SK-N-SH (cell line): ENCODE measurements at regions not wholly inside any gene's neighbourhood (a gene's known extent, or its start where the extent isn't known, plus 50 kb on each side); places are given as distances from the start of the nearest gene placed in this dataset.

Experiments
- CTCF ChIA-PET: fragments of 300-600, 350-600 bp; formaldehyde crosslinking; extraction: SDS; loops from one replicate; lab custom pipeline; 2021; lab: Yijun Ruan, JAX
- POLR2A ChIA-PET: fragments of 350-600 bp; sonication (Branson Sonifier 250); formaldehyde crosslinking; extraction: SDS; loops from one replicate; lab custom pipeline; 2020; ENCODE audit warnings: antibody characterized with exemption, inconsistent platforms; lab: Yijun Ruan, JAX
- DNase-seq: peaks from one replicate; pipeline ENCODE4 v3.0.0; 2012
- H2AFZ ChIP-seq: fragments of 200-600 bp; sonication (generic); 2 replicates; pipeline ENCODE4 v1.8.1; 2016; ENCODE audit warnings: antibody characterized with exemption, mild to moderate bottlenecking, low read depth
- H3F3A ChIP-seq: fragments of 200-600 bp; sonication (generic); replicated peaks from 2 replicates; pipeline ENCODE3; 2016; ENCODE audit warnings: antibody characterized with exemption, mild to moderate bottlenecking; ENCODE audit not compliant: insufficient read depth
- H3K27ac ChIP-seq, 2 experiments: fragments of 200-500 bp in 1 of 2; fragments of 200-600 bp in 1 of 2; sonication (Bioruptor generic) in 1 of 2; sonication (generic), shearing (Covaris generic) in 1 of 2; 2 replicates each; pipeline versions ENCODE4 v1.5.1 to v1.6.1; 2014 to 2016; ENCODE audit warnings: low read depth in 2 of 2, inconsistent platforms in 1 of 2, low read length in 1 of 2, mild to moderate bottlenecking in 1 of 2, mixed read lengths in 1 of 2
- H3K27me3 ChIP-seq: fragments of 200-600 bp; sonication (generic), shearing (Covaris generic); 2 replicates; pipeline ENCODE4 v1.6.1; 2016; ENCODE audit warnings: mixed run types; ENCODE audit not compliant: insufficient read depth
- H3K36me3 ChIP-seq, 2 experiments: fragments of 200-500 bp in 1 of 2; fragments of 200-600 bp in 1 of 2; sonication (Bioruptor generic) in 1 of 2; sonication (generic) in 1 of 2; replicated peaks in 1 of 2; 2 replicates each; pipeline versions ENCODE3 to v1.5.1; 2014 to 2016; ENCODE audit warnings: low read length in 1 of 2, mild to moderate bottlenecking in 1 of 2; ENCODE audit not compliant: insufficient read depth in 2 of 2, control insufficient read depth in 1 of 2
- H3K4me1 ChIP-seq, 2 experiments: fragments of 200-500 bp in 1 of 2; fragments of 200-600 bp in 1 of 2; sonication (Bioruptor generic) in 1 of 2; sonication (generic), shearing (Covaris generic) in 1 of 2; 2 replicates each; pipeline versions ENCODE4 v1.5.1 to v1.6.1; 2014 to 2016; ENCODE audit warnings: low read depth in 1 of 2, low read length in 1 of 2, mixed run types in 1 of 2; ENCODE audit not compliant: insufficient read depth in 2 of 2, control insufficient read depth in 1 of 2
- H3K4me2 ChIP-seq: fragments of 200-600 bp; sonication (generic), shearing (Covaris generic); 2 replicates; pipeline ENCODE4 v1.6.1; 2017; ENCODE audit warnings: mixed run types
- H3K4me3 ChIP-seq, 2 experiments: fragments of 200-500 bp in 1 of 2; fragments of 200-600 bp in 1 of 2; sonication (Bioruptor generic) in 1 of 2; sonication (generic), shearing (Covaris generic) in 1 of 2; 2 replicates each; pipeline versions ENCODE4 v1.5.1 to v1.8.1; 2014 to 2016; ENCODE audit warnings: low read depth in 2 of 2, inconsistent platforms in 1 of 2, low read length in 1 of 2, mild to moderate bottlenecking in 1 of 2, mixed read lengths in 1 of 2, moderate library complexity in 1 of 2
- H3K79me2 ChIP-seq: fragments of 200-600 bp; sonication (generic); 2 replicates; pipeline ENCODE4 v1.8.1; 2017; ENCODE audit warnings: mild to moderate bottlenecking; ENCODE audit not compliant: insufficient read depth
- H3K9ac ChIP-seq: fragments of 200-600 bp; sonication (generic); 2 replicates; pipeline ENCODE4 v1.6.1; 2017; ENCODE audit warnings: mixed run types
- H3K9me2 ChIP-seq: fragments of 200-600 bp; sonication (generic); 2 replicates; pipeline ENCODE4 v1.6.1; 2017; ENCODE audit warnings: mixed run types
- H3K9me3 ChIP-seq: fragments of 200-600 bp; sonication (generic); 2 replicates; pipeline ENCODE4 v1.6.1; 2017; ENCODE audit warnings: mixed run types, mild to moderate bottlenecking, moderate library complexity
- H4K20me1 ChIP-seq: fragments of 200-600 bp; sonication (generic); 2 replicates; pipeline ENCODE4 v1.6.1; 2017; ENCODE audit warnings: mild to moderate bottlenecking, mixed run types; ENCODE audit not compliant: insufficient read depth
- CHD2 ChIP-seq: fragments of 150-350 bp; IDR thresholded peaks from 2 replicates; pipeline ENCODE4 v1.6.1; 2018; ENCODE audit warnings: low read length; ENCODE audit not compliant: partially characterized antibody
- CTCF ChIP-seq: fragments of 200-600 bp; sonication (generic); IDR thresholded peaks from 2 replicates; pipeline ENCODE4 v1.6.1; 2017; ENCODE audit warnings: antibody characterized with exemption, mild to moderate bottlenecking, moderate library complexity
- ELF1 ChIP-seq: IDR thresholded peaks from 2 replicates; pipeline ENCODE4 v1.4.0; 2012
- EP300 ChIP-seq, 2 experiments: IDR thresholded peaks; 2 replicates each; pipeline versions ENCODE4 v1.4.0 to v1.6.1; 2012; ENCODE audit warnings: borderline replicate concordance in 1 of 2, low read depth in 1 of 2, low read length in 1 of 2
- FOXJ3 ChIP-seq: sonication (generic); formaldehyde crosslinking; IDR thresholded peaks from 2 replicates; pipeline ENCODE4 v1.5.1; 2020; ENCODE audit warnings: mild to moderate bottlenecking, missing genetic modification reagents
- GABPA ChIP-seq: IDR thresholded peaks from 2 replicates; pipeline ENCODE4 v1.4.0; 2012; ENCODE audit warnings: low read depth, mild to moderate bottlenecking
- GATA2 ChIP-seq: sonication (generic); formaldehyde crosslinking; IDR thresholded peaks from 2 replicates; pipeline ENCODE4 v1.5.0; 2020; ENCODE audit warnings: mild to moderate bottlenecking, missing genetic modification reagents
- IRF3 ChIP-seq: fragments of 150-350 bp; IDR thresholded peaks from 2 replicates; pipeline ENCODE4 v1.6.1; 2016; ENCODE audit warnings: mild to moderate bottlenecking, low read depth, low read length
- JUND ChIP-seq: IDR thresholded peaks from 2 replicates; pipeline ENCODE4 v1.4.0; 2012
- MEF2A ChIP-seq: IDR thresholded peaks from 2 replicates; pipeline ENCODE4 v1.4.0; 2012; ENCODE audit warnings: low read depth, borderline replicate concordance
- MXI1 ChIP-seq: IDR thresholded peaks from 2 replicates; pipeline ENCODE4 v1.6.1; 2012; ENCODE audit warnings: mild to moderate bottlenecking, low read depth, low read length, improper control_type of control experiment
- RAD21 ChIP-seq: IDR thresholded peaks from 2 replicates; pipeline ENCODE4 v1.6.1; 2012; ENCODE audit warnings: mild to moderate bottlenecking, low read length
- RCOR1 ChIP-seq: fragments of 150-350 bp; IDR thresholded peaks from 2 replicates; pipeline ENCODE4 v1.6.1; 2017; ENCODE audit warnings: antibody characterized with exemption, low read length
- RXRA ChIP-seq: IDR thresholded peaks from 2 replicates; pipeline ENCODE4 v1.4.0; 2012; ENCODE audit warnings: low read depth, mild to moderate bottlenecking, borderline replicate concordance
- SIN3A ChIP-seq: IDR thresholded peaks from 2 replicates; pipeline ENCODE4 v1.6.1; 2012; ENCODE audit warnings: low read depth, mild to moderate bottlenecking, low read length, moderate library complexity, borderline replicate concordance
- TCF12 ChIP-seq: IDR thresholded peaks from 2 replicates; pipeline ENCODE4 v1.4.0; 2012
- ZBTB33 ChIP-seq: IDR thresholded peaks from 2 replicates; pipeline ENCODE4 v1.4.0; 2012; ENCODE audit warnings: low read depth, borderline replicate concordance
- WGBS: methylation state at CpG from one replicate; pipeline ENCODE4 v1.1.6; 2017; ENCODE audit warnings: low lambda C conversion rate; 5-methylcytosine and 5-hydroxymethylcytosine counted together
- TF ChIP-seq, protein P1 (sequence below): IDR thresholded peaks from 2 replicates; pipeline ENCODE4; 2012
- TF ChIP-seq, protein P2 (sequence below): IDR thresholded peaks from 2 replicates; pipeline ENCODE4 v1.4.0; 2012; ENCODE audit warnings: low read depth, borderline replicate concordance
- TF ChIP-seq, protein P3 (sequence below): IDR thresholded peaks from 2 replicates; pipeline ENCODE4 v1.4.0; 2012; ENCODE audit warnings: low read depth

DNA sequence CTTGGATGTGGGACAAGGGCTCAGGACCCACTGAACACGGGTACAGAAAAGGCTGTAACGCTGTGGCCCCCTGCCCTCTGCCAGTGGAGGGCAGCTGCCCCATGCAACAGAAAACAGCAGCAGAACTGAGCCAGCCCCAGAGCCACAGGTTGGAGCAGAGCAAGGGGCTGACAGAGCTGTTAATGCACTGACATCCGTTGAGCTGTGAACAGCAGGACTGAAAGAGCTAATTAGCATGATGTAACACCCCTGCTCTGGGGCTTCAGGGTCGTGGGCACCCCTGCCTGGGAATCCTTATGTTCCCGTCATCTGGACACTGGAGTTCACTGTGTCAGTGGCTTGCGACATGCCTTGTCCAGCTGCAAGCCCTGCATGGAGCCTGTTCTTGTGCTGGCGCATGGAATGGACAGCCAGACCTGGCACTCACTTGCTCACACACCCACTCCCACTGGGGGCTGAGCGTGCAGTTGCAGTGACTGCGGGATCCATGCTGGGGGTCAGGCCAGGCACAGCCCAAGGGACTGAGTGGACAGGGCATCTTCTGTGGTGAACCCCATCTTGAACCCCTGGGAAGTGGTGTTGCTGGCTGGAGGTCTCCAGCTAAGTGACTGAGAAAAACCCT is 293.7 kb downstream of the DNAJB9 start:
- H4K20me1 ChIP-seq = no peaks in the 10 kb centered on the region
- ChIA-PET POLR2A (interaction anchor here (0.5 kb wide), 1 partner anchor 33 kb away, joined by 3 read pairs; no protein-coding TSS in a partner anchor), CTCF (no interaction called here)
- H3K27ac ChIP-seq = no peak overlapping the region
- no peaks in the 10 kb centered on the region for H3F3A ChIP-seq
- H3K79me2 ChIP-seq = no peaks in the 10 kb centered on the region
- 0 out of 2 replicates have a peak, but pooled peaks cover 5% of the 10 kb centered on the region for H3K9me3 ChIP-seq
- no peak overlapping the region for H3K4me3 ChIP-seq
- H3K36me3 ChIP-seq = no peaks in the 10 kb centered on the region
- H2AFZ ChIP-seq = no peak overlapping the region
- DNase-seq = no peak
- no peaks in the 10 kb centered on the region for H3K4me1 ChIP-seq
- H3K4me2 ChIP-seq = no peak overlapping the region
- H3K9me2 ChIP-seq = no peaks in the 10 kb centered on the region
- no peaks in the 10 kb centered on the region for H3K27me3 ChIP-seq
- TF ChIP-seq GABPA (no peak), CTCF (no peak), RCOR1 (no peak), MEF2A (no peak), ELF1 (no peak)
- TF ChIP-seq, protein P1, sequence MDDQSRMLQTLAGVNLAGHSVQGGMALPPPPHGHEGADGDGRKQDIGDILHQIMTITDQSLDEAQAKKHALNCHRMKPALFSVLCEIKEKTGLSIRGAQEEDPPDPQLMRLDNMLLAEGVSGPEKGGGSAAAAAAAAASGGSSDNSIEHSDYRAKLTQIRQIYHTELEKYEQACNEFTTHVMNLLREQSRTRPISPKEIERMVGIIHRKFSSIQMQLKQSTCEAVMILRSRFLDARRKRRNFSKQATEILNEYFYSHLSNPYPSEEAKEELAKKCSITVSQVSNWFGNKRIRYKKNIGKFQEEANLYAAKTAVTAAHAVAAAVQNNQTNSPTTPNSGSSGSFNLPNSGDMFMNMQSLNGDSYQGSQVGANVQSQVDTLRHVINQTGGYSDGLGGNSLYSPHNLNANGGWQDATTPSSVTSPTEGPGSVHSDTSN = no peak
- WGBS = 28% methylated on average over 9 of the region's 9 CpGs
- no peak overlapping the region for H3K9ac ChIP-seq

- Histone ChIP-seq H3K27me3 (no peaks in the 10 kb centered on the region), H3K4me2 (no peak overlapping the region), H3K79me2 (no peaks in the 10 kb centered on the region), H3K27ac (no peak overlapping the region), H3K9ac (no peak overlapping the region), H3K4me3 (no peak overlapping the region), H2AFZ (no peak overlapping the region), H3K36me3 (no peaks in the 10 kb centered on the region), H3F3A (no peaks in the 10 kb centered on the region), H4K20me1 (no peaks in the 10 kb centered on the region), H3K9me3 (no peaks in the 10 kb centered on the region), H3K9me2 (no peaks in the 10 kb centered on the region), H3K4me1 (no peaks in the 10 kb centered on the region)
- 0% methylated on average over 1 of the region's 1 CpG for WGBS
- ChIA-PET CTCF (interaction anchor here (0.6 to 2.1 kb wide), 5 partner anchors 10 to 89 kb away, joined by 3 to 6 read pairs (median 3); no protein-coding TSS in a partner anchor), POLR2A (no interaction called here)
- DNase-seq = no peak
- no peak for TF ChIP-seq SIN3A
- no peak for TF ChIP-seq MEF2A
- TF ChIP-seq TCF12 = no peak
- no peak for TF ChIP-seq FOXJ3 (CRISPR knock-in tag)
- no peak for TF ChIP-seq IRF3
- TF ChIP-seq, protein P1 = no peak
- TF ChIP-seq, protein P2, sequence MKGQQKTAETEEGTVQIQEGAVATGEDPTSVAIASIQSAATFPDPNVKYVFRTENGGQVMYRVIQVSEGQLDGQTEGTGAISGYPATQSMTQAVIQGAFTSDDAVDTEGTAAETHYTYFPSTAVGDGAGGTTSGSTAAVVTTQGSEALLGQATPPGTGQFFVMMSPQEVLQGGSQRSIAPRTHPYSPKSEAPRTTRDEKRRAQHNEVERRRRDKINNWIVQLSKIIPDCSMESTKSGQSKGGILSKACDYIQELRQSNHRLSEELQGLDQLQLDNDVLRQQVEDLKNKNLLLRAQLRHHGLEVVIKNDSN = no peak
- TF ChIP-seq RXRA = no peak
- no peak for TF ChIP-seq CHD2
- TF ChIP-seq RAD21 = no peak
- TF ChIP-seq JUND = no peak
- TF ChIP-seq, protein P3, sequence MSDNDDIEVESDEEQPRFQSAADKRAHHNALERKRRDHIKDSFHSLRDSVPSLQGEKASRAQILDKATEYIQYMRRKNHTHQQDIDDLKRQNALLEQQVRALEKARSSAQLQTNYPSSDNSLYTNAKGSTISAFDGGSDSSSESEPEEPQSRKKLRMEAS = no peak
- TF ChIP-seq EP300 (IDR thresholded peaks at IDR 0.05; ENCODE audit: borderline replicate concordance in 1 of 2, low read depth in 1 of 2, low read length in 1 of 2) = no peak
- TF ChIP-seq MXI1 = no peak
- no peak for TF ChIP-seq ZBTB33
- no peak for TF ChIP-seq GATA2 (CRISPR knock-in tag)
Measured at GRCh38 chr7:108869070-108869469, 299.4 kb downstream of the DNAJB9 start.
